ENCODE measurements at regions not wholly inside any gene's neighbourhood (a gene's known extent, or its start where the extent isn't known, plus 50 kb on each side); places are given as distances from the start of the nearest gene placed in this dataset.

DNA sequence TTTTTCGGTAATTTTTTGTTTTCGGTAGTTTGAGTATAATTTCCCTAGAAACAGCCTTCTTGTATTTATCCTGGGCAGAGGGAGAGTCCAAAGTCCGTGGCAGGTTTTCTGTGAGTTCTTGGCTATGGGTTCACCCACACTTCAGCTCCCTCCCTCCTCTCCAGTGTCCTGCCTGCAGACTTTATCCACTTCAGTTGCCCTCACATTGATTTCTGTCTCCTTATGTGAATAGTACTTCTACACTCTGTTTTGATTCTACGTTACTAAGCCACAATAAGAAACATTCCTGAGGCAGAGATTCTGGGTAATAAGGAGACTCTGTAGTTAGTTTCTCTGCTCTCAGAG is 868.6 kb downstream of the METTL15 start:
- Histone ChIP-seq H3K4me1 (ENCODE audit: control insufficient read depth, low read length) (no peaks in the 10 kb centered on the region), H3K9me2 (replicated peaks; ENCODE audit: control insufficient read depth, low read length) (no peaks in the 10 kb centered on the region), H3K36me3 (ENCODE audit: control insufficient read depth, low read length) (no peaks in the 10 kb centered on the region), H3K27ac (ENCODE audit: low read depth, low read length) (no peak overlapping the region), H3K4me2 (ENCODE audit: low read length) (no peak overlapping the region), H4K20me1 (ENCODE audit: control insufficient read depth, insufficient read depth, low read depth, low read length) (no peaks in the 10 kb centered on the region), H3K27me3 (ENCODE audit: control insufficient read depth, low read length) (no peaks in the 10 kb centered on the region), H3K9me3 (ENCODE audit: control insufficient read depth, insufficient read depth, low read length) (no peaks in the 10 kb centered on the region), H3F3A (ENCODE audit: control insufficient read depth, insufficient read depth) (no peaks in the 10 kb centered on the region), H3K79me2 (ENCODE audit: control insufficient read depth, low read length) (no peaks in the 10 kb centered on the region), H3K4me3 (ENCODE audit: low read length) (no peak overlapping the region)
- TF ChIP-seq, protein P1, sequence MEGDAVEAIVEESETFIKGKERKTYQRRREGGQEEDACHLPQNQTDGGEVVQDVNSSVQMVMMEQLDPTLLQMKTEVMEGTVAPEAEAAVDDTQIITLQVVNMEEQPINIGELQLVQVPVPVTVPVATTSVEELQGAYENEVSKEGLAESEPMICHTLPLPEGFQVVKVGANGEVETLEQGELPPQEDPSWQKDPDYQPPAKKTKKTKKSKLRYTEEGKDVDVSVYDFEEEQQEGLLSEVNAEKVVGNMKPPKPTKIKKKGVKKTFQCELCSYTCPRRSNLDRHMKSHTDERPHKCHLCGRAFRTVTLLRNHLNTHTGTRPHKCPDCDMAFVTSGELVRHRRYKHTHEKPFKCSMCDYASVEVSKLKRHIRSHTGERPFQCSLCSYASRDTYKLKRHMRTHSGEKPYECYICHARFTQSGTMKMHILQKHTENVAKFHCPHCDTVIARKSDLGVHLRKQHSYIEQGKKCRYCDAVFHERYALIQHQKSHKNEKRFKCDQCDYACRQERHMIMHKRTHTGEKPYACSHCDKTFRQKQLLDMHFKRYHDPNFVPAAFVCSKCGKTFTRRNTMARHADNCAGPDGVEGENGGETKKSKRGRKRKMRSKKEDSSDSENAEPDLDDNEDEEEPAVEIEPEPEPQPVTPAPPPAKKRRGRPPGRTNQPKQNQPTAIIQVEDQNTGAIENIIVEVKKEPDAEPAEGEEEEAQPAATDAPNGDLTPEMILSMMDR (IDR thresholded peaks at IDR 0.05; ENCODE audit: low read depth, low read length, poor library complexity, severe bottlenecking) = no peak
- no peak for TF ChIP-seq EZH2phosphoT487 (IDR thresholded peaks at IDR 0.05; ENCODE audit: borderline replicate concordance, low read length)

DNA sequence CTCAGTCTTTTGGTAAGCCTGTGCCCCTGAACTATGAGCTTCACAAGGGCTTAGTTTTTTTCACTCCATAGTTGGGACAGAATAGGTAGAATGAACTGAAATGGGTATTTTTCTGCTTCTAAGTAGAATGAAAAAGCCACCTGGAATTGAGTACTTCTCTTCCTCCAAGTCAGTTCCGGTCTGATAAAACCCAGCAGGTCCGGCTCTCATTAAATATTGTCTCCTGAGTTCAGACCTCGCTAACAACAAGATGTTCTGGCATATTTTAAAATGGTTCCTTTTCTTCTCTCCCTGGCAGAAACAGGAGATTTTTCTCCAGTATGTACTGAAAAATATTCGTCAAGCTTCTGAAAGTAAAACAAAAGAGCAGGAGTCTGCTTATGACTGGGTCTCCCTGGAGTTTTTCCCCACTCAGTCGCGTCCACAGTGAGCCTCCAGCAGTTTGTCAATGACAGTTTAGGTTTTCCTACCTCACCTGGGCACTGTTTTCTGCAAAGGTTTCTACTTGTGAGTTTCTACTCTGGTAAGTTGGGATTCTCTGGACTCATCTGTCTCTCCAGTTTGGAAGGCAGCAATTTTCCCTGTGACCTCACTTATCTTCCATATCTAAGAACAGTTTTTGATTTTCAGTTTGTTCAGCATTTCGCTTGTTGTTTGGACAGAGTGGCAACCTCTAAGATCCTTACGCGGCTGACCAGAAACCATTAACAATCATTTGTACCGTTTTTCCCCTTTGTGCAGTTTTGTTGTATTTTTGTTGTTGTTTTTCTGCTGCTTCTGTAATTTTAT is 868.0 kb downstream of the METTL15 start:
- no peaks in the 10 kb centered on the region for H4K20me1 ChIP-seq (ENCODE audit: control insufficient read depth, insufficient read depth, low read depth, low read length)
- H3K79me2 ChIP-seq (ENCODE audit: control insufficient read depth, low read length) = no peaks in the 10 kb centered on the region
- H3K9me3 ChIP-seq (ENCODE audit: control insufficient read depth, insufficient read depth, low read length) = no peaks in the 10 kb centered on the region
- no peak for TF ChIP-seq EZH2phosphoT487 (IDR thresholded peaks at IDR 0.05; ENCODE audit: borderline replicate concordance, low read length)
- TF ChIP-seq, protein P1 (IDR thresholded peaks at IDR 0.05; ENCODE audit: low read depth, low read length, poor library complexity, severe bottlenecking) = no peak
- H3K4me1 ChIP-seq (ENCODE audit: control insufficient read depth, low read length) = no peaks in the 10 kb centered on the region
- H3K27me3 ChIP-seq (ENCODE audit: control insufficient read depth, low read length) = no peaks in the 10 kb centered on the region
- H3K27ac ChIP-seq (ENCODE audit: low read depth, low read length) = no peak overlapping the region
- no peak overlapping the region for H3K4me3 ChIP-seq (ENCODE audit: low read length)
- H3F3A ChIP-seq (ENCODE audit: control insufficient read depth, insufficient read depth) = no peaks in the 10 kb centered on the region
- no peak overlapping the region for H3K4me2 ChIP-seq (ENCODE audit: low read length)
- H3K36me3 ChIP-seq (ENCODE audit: control insufficient read depth, low read length) = no peaks in the 10 kb centered on the region
- no peaks in the 10 kb centered on the region for H3K9me2 ChIP-seq (replicated peaks; ENCODE audit: control insufficient read depth, low read length)

DNA sequence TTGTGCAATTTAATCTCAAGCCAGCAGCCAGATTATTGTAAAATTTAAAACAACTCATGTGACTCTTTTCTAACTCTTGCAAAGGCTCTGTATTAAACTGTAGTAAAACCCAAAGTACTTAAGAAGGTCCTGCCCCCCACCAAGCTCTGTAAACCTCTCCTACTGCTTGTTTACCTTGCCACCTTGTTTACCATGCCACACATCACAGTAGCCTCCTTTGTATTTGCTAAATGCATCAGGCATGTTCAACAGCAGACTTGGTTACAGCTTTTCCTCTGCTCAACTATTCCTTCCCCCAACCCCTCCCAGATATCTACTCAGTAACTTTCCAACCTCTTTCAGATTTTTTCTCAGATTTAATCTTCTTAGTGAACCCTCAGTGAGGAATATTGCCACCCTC is 861.6 kb downstream of the METTL15 start:
- Histone ChIP-seq H3K36me3 (ENCODE audit: control insufficient read depth, low read length) (no peaks in the 10 kb centered on the region), H3K4me2 (ENCODE audit: low read length) (no peak overlapping the region), H3K4me1 (ENCODE audit: control insufficient read depth, low read length) (no peaks in the 10 kb centered on the region), H3K79me2 (ENCODE audit: control insufficient read depth, low read length) (no peaks in the 10 kb centered on the region), H3K27ac (ENCODE audit: low read depth, low read length) (no peak overlapping the region), H3K9me2 (replicated peaks; ENCODE audit: control insufficient read depth, low read length) (no peaks in the 10 kb centered on the region), H3K27me3 (ENCODE audit: control insufficient read depth, low read length) (no peaks in the 10 kb centered on the region), H3K9me3 (ENCODE audit: control insufficient read depth, insufficient read depth, low read length) (no peaks in the 10 kb centered on the region), H3K4me3 (ENCODE audit: low read length) (no peak overlapping the region), H4K20me1 (ENCODE audit: control insufficient read depth, insufficient read depth, low read depth, low read length) (no peaks in the 10 kb centered on the region), H3F3A (ENCODE audit: control insufficient read depth, insufficient read depth) (no peaks in the 10 kb centered on the region)
- no peak for TF ChIP-seq EZH2phosphoT487 (IDR thresholded peaks at IDR 0.05; ENCODE audit: borderline replicate concordance, low read length)
- TF ChIP-seq, protein P1 (IDR thresholded peaks at IDR 0.05; ENCODE audit: low read depth, low read length, poor library complexity, severe bottlenecking) = no peak

All from DOHH2 (cell line).